Stimulated activated CD8-positive, alpha-beta memory T cell treated with anti-CD3 and anti-CD28 coated beads, Interleukin-15, amount 100 ng/mL, for 48 hours (primary cell): ENCODE measurements at regions not wholly inside any gene's neighbourhood (a gene's known extent, or its start where the extent isn't known, plus 50 kb on each side); places are given as distances from the start of the nearest gene placed in this dataset.

Source experiments
- DNase-seq, 2 donors: peaks; one replicate each; pipeline ENCODE4 v3.0.0-alpha.2; 2020; ENCODE audit warnings: low read depth in 2 of 2

DNA sequence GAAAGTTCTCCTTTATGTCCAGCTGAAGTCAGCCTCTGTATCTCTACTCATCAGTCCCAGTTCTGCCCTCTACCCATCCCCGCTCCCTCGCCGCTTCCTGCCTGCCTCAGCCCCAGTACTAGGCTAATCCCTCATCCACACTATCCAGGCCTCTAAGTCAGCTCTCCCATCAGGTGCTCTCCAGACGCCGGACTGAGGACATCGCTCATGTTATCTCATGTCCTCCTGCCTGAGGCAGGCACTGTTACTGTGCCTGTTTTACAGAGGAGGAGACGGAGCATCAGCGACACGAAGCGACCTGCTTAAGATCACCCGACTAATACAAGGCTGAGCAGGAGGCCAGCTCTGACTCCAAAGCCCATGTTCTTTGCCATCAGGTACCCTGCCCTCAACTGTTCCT is 57.3 kb upstream of the RUNX3 start:
- DNase-seq = no peak

DNA sequence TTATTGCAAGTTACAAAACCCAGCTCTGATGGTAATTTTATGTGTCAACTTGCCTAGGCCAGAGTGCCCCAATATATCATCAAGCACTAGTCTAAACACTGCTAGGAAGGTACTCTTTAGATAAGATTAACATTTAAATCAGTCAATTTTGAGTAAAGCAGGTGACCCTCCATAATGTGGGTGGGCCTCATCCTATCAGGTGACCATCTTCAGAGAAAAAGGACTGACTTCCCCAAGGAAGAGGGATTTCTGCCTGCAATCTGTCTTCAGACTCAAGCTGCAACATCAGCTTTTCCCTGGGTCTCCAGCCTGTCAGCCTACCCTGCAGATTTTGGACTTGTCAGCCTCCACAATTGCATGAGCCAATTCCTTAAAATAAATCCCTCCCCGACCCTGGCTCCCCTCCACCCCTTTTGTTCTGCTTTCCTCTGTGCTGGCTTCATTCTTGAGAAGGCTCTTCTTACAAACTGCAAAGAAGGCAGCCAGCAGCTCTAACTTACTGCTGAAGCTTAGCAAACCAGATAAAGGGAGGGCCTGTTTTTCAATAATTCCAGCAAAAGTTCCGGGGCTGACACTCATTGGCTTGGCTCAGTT is 56.4 kb upstream of the RUNX3 start:
- no peak for DNase-seq

DNA sequence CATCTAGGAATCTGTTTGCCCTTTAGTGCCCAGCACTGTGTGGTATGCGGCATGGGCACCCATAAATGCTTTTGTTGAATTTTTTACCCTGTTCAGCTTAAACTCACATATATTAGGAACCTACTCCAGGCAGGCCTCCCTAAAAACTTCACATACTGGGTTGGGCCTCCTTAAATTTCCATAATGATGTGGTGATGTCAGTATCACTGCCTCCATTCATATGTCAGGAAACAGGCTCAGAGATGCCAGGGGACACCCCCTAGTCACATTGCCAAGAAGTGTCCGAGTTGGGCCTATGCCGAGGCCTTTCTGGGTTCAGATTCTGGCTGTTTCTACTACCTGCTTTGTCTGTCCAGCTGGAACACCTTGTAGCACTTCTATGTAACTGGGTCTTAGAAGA is 55.7 kb upstream of the RUNX3 start:
- no peak for DNase-seq

DNA sequence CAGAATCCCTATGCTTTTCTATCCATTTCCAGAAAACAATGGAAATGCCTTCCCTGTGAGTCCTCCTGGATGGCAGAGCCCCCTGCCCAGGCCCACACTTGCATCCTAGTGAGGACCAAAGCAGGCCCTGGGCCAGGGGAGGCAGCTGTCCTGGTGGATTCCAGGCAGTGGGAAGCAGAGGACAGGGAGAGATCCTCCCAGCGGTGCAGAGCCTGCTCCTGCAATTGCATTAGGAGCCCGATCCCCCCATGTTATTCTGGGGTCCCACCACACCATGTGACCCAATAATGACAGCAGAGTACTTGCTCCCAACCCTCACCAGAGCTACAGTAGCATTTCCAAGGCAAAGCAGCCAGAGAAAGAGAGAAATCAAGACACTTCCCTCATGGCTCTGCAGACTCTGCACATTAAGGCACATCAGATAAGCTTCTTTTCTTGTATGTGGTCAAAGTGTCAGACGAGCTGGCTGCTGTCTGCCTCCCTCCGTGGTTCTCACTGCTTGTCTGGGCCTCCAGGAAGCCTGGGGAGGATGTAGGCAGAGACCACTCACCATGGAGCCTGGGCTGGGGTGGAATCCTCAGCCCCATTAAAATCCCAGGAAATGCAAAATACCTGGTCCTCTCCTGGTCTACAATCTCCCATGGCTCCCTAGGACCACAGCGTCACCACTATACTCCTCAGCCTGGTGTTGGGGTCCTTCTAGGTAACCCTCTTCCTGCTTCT is 54.9 kb upstream of the RUNX3 start:
- no peak for DNase-seq

DNA sequence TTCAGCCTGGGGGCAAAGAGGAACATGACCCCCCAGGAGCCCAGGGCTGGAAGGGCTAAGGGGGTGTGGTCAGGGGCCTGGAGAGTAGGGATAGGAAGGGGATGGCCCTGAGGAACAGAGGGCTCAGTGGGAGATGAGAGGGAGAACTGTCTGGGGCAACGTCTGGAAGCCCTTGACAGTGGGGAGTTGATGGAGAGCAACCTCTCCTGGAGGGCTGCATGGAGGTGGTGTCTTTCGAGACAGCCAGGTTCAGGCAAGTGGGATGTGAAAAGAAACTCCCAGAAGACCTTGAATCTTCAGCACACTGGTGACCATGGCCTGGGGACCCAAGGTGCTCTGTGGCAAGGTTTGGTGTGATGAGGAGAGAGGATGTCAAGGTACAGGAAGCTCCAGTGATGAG is 54.2 kb upstream of the RUNX3 start:
- no peak for DNase-seq

DNA sequence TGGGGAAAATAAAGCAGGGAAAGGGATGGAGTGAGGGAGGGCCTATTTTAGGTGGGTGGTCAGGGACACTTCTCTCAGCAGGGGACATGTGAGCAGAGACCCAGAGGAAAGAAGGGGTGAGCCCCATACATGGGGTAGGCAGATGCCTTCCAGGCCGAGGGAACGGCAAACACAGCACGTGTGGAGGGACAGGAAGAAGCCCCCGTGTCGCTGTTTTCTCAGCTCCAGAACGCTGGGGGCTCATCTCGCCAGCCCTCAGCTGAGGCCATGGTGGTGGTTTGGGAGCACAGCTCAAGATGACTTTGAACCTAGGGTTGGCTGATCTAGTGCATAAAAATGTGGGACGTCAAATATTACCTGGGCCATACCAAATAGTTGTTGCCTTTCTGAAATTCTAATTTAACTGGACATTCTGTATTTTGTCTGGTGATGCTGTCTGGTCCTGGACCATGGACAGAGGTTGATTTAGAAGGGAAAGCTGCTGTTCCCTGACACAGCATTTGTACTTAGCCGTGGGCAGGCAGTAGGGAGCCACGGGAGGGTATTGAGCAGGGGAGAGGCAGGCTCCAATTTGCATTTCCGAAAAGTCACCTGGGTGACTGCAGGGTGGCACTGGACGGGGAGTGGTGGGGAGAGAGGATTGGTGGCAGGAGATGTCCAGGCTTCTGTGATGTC is 53.1 kb upstream of the RUNX3 start:
- no peak for DNase-seq

DNA sequence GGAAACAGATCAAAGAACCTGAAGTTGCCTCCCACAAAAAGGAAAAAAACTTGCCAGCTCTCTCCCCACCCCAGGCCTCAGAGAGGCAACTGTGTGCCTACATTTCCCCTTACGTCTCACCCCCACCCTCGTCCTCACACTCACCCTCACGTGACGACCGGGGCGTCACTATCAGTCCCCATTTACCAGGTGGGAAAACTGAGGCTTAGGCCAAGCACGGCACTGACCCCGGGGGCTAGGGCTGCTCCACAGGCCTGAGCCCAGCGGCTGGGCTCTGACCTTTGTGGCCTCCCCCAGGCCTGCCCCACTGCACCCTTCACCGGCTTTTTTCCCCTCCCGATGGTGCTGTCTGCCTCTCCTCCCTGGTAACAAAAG is 51.5 kb upstream of the RUNX3 start:
- peak in 1 of 2 donors; percentile 55 for DNase-seq

DNA sequence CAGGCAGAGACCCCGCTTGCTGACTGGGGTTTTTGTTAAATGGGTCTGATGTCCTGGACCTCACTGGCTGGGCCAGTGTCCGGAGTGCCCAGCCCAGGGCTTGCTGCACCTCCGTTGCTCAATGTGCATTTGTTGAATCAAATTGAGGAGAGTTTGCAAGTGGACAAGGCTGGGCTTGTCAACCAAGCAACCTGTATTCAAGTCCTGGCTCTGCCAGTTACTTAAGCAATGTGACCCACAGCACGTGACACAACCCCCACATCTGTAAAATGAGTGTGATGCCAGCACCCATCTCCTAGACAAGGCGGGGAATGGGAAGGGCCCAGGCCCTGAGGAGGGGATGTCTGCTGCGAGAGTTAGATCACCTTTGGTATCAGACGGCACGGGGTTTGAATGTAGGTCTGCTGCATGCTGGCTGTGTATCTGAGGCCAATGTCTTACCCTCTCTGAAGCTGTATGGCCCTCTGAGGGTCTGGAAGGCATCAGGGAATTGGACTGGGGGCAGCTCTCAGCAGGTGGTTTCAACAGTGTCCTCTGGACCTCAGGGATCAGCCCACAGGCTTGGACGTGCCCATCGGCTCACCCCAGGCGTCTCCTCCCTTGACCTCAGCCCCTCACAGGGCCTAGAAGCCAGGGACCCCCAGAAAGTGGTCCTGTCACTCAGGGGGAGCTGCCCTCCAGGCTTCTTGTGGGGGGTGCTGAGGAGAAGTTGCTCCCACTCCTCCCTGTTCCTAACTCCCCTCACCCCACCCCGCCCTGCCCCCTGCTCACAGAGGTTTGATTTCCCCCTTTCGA is 51.0 kb upstream of the RUNX3 start:
- DNase-seq = no peak
